Progenitor cell of endocrine pancreas (in vitro differentiated cells): ENCODE measurements at regions not wholly inside any gene's neighbourhood (a gene's known extent, or its start where the extent isn't known, plus 50 kb on each side); places are given as distances from the start of the nearest gene placed in this dataset.

ENCODE experiments used
- DNase-seq: peaks from one replicate; pipeline ENCODE4 v3.0.0; 2021; ENCODE audit warnings: low spot score; ENCODE audit not compliant: unreplicated experiment
- H3K27ac Mint-ChIP-seq: 2 replicates; pipeline ENCODE4 v1.8.0; 2021; ENCODE audit warnings: mild to moderate bottlenecking, moderate library complexity, mixed read lengths
- H3K27me3 Mint-ChIP-seq: 2 replicates; pipeline ENCODE4 v1.8.0; 2021; ENCODE audit warnings: mixed read lengths
- H3K36me3 Mint-ChIP-seq: 2 replicates; pipeline ENCODE4 v1.8.0; 2022; ENCODE audit warnings: mixed read lengths; ENCODE audit not compliant: insufficient read depth
- H3K4me1 Mint-ChIP-seq: 2 replicates; pipeline ENCODE4 v1.8.0; 2021; ENCODE audit warnings: low read depth, mixed read lengths
- H3K4me3 Mint-ChIP-seq: 2 replicates; pipeline ENCODE4 v1.8.0; 2021; ENCODE audit warnings: low read depth, mild to moderate bottlenecking, moderate library complexity, mixed read lengths
- H3K9me3 Mint-ChIP-seq: 2 replicates; pipeline ENCODE4 v1.8.0; 2021; ENCODE audit warnings: low read depth, mixed read lengths
- CTCF ChIP-seq: fragments of 200-600 bp; sonication (generic); IDR thresholded peaks from one replicate; pipeline ENCODE4 v1.5.0; 2021; ENCODE audit warnings: antibody characterized with exemption, mild to moderate bottlenecking; ENCODE audit not compliant: unreplicated experiment

GRCh38 chr1:38173157-38173831 lies 126.7 kb upstream of the POU3F1 start:
- DNase-seq: no peak
- Mint-ChIP-seq H3K27me3 (peaks cover 8% of the 10 kb centered on the region), H3K4me3 (no peak overlapping the region), H3K9me3 (no peaks in the 10 kb centered on the region), H3K36me3 (no peaks in the 10 kb centered on the region), H3K27ac (no peak overlapping the region), H3K4me1 (no peaks in the 10 kb centered on the region)
- TF ChIP-seq CTCF: no peak

GRCh38 chr1:38169121-38169520 lies 122.5 kb upstream of the POU3F1 start:
- H3K36me3 Mint-ChIP-seq: no peaks in the 10 kb centered on the region
- DNase-seq: no peak
- H3K4me1 Mint-ChIP-seq: peaks cover 1% of the 10 kb centered on the region
- H3K27ac Mint-ChIP-seq: no peak overlapping the region
- no peaks in the 10 kb centered on the region for H3K9me3 Mint-ChIP-seq
- no peak for TF ChIP-seq CTCF
- H3K4me3 Mint-ChIP-seq: no peak overlapping the region
- H3K27me3 Mint-ChIP-seq: peaks cover 29% of the 10 kb centered on the region

GRCh38 chr1:38168365-38168764 lies 121.8 kb upstream of the POU3F1 start:
- no peak for DNase-seq
- Mint-ChIP-seq H3K27me3 (peaks cover 28% of the 10 kb centered on the region), H3K9me3 (no peaks in the 10 kb centered on the region), H3K4me3 (no peak overlapping the region), H3K27ac (no peak overlapping the region), H3K36me3 (no peaks in the 10 kb centered on the region), H3K4me1 (peaks cover 1% of the 10 kb centered on the region)
- TF ChIP-seq CTCF: no peak

- Mint-ChIP-seq H3K36me3 (no peaks in the 10 kb centered on the region), H3K27ac (no peak overlapping the region), H3K4me3 (no peak overlapping the region), H3K27me3 (peaks cover 27% of the 10 kb centered on the region), H3K9me3 (no peaks in the 10 kb centered on the region), H3K4me1 (peaks cover 1% of the 10 kb centered on the region)
- no peak for DNase-seq
- TF ChIP-seq CTCF: no peak
These were observed 119.9 kb upstream of the POU3F1 start for GRCh38 chr1:38166461-38166860.

GRCh38 chr1:38153778-38154470 lies 107.3 kb upstream of the POU3F1 start:
- H3K4me1 Mint-ChIP-seq: no peaks in the 10 kb centered on the region
- no peaks in the 10 kb centered on the region for H3K9me3 Mint-ChIP-seq
- TF ChIP-seq CTCF: no peak
- no peak overlapping the region for H3K27ac Mint-ChIP-seq
- no peak for DNase-seq
- H3K4me3 Mint-ChIP-seq: no peak overlapping the region
- H3K27me3 Mint-ChIP-seq: peaks cover 17% of the 10 kb centered on the region
- no peaks in the 10 kb centered on the region for H3K36me3 Mint-ChIP-seq
